ENCODE measurements at regions not wholly inside any gene's neighbourhood (a gene's known extent, or its start where the extent isn't known, plus 50 kb on each side); places are given as distances from the start of the nearest gene placed in this dataset.

- Histone ChIP-seq H3K27me3 (no peaks in the 10 kb centered on the region), H3K27ac (no peak overlapping the region), H3K4me1 (no peaks in the 10 kb centered on the region), H3K9me3 (no peaks in the 10 kb centered on the region), H3K36me3 (no peaks in the 10 kb centered on the region), H3K4me3 (no peak overlapping the region)
- DNase-seq (ENCODE audit: low spot score in 2 of 2) = no peak
- TF ChIP-seq, protein P1, sequence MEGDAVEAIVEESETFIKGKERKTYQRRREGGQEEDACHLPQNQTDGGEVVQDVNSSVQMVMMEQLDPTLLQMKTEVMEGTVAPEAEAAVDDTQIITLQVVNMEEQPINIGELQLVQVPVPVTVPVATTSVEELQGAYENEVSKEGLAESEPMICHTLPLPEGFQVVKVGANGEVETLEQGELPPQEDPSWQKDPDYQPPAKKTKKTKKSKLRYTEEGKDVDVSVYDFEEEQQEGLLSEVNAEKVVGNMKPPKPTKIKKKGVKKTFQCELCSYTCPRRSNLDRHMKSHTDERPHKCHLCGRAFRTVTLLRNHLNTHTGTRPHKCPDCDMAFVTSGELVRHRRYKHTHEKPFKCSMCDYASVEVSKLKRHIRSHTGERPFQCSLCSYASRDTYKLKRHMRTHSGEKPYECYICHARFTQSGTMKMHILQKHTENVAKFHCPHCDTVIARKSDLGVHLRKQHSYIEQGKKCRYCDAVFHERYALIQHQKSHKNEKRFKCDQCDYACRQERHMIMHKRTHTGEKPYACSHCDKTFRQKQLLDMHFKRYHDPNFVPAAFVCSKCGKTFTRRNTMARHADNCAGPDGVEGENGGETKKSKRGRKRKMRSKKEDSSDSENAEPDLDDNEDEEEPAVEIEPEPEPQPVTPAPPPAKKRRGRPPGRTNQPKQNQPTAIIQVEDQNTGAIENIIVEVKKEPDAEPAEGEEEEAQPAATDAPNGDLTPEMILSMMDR (IDR thresholded peaks at IDR 0.05) = no peak
- intact Hi-C loops (cut with DNase I) = no loop called here
Observed at GRCh38 chr9:89992326-89993198, 387.8 kb downstream of the GADD45G start.

- H3K4me1 ChIP-seq = no peaks in the 10 kb centered on the region
- no peak overlapping the region for H3K27ac ChIP-seq
- intact Hi-C loops (cut with DNase I) = no loop called here
- H3K9me3 ChIP-seq = no peaks in the 10 kb centered on the region
- DNase-seq (ENCODE audit: low spot score in 2 of 2) = no peak
- H3K36me3 ChIP-seq = no peaks in the 10 kb centered on the region
- H3K27me3 ChIP-seq = no peaks in the 10 kb centered on the region
- TF ChIP-seq, protein P1 (IDR thresholded peaks at IDR 0.05) = no peak
- H3K4me3 ChIP-seq = no peak overlapping the region
Observed at GRCh38 chr9:89993678-89994630, 389.1 kb downstream of the GADD45G start.

GRCh38 chr9:89994988-89995613 lies 390.3 kb downstream of the GADD45G start:
- Histone ChIP-seq H3K27me3 (no peaks in the 10 kb centered on the region), H3K4me3 (no peak overlapping the region), H3K9me3 (no peaks in the 10 kb centered on the region), H3K27ac (no peak overlapping the region), H3K36me3 (no peaks in the 10 kb centered on the region), H3K4me1 (peaks cover 7 to 10% of the 10 kb centered on the region in 2 donors)
- no peak for DNase-seq (ENCODE audit: low spot score in 2 of 2)
- TF ChIP-seq, protein P1 (IDR thresholded peaks at IDR 0.05) = no peak
- intact Hi-C loops (cut with DNase I) = no loop called here

GRCh38 chr9:89996116-89996515 lies 391.3 kb downstream of the GADD45G start:
- TF ChIP-seq, protein P1 (IDR thresholded peaks at IDR 0.05) = no peak
- Histone ChIP-seq H3K9me3 (no peaks in the 10 kb centered on the region), H3K4me1 (peaks cover 11 to 19% of the 10 kb centered on the region in 2 donors), H3K36me3 (no peaks in the 10 kb centered on the region), H3K27ac (no peak overlapping the region), H3K27me3 (no peaks in the 10 kb centered on the region), H3K4me3 (no peak overlapping the region)
- intact Hi-C loops (cut with DNase I) = no loop called here
- no peak for DNase-seq (ENCODE audit: low spot score in 2 of 2)

GRCh38 chr9:89996773-89997172 lies 392.0 kb downstream of the GADD45G start:
- Histone ChIP-seq H3K27ac (no peak overlapping the region), H3K4me1 (peaks cover 11 to 23% of the 10 kb centered on the region in 2 donors), H3K9me3 (no peaks in the 10 kb centered on the region), H3K4me3 (no peak overlapping the region), H3K27me3 (no peaks in the 10 kb centered on the region), H3K36me3 (no peaks in the 10 kb centered on the region)
- no peak for DNase-seq (ENCODE audit: low spot score in 2 of 2)
- intact Hi-C loops (cut with DNase I) = no loop called here
- TF ChIP-seq, protein P1 (IDR thresholded peaks at IDR 0.05) = no peak

Measured in ascending aorta (tissue), 2 donors.